ENCODE measurements at regions not wholly inside any gene's neighbourhood (a gene's known extent, or its start where the extent isn't known, plus 50 kb on each side); places are given as distances from the start of the nearest gene placed in this dataset.
A peak's percentile ranks its signal among the peaks of the same experiment; 100 is the strongest.

DNA sequence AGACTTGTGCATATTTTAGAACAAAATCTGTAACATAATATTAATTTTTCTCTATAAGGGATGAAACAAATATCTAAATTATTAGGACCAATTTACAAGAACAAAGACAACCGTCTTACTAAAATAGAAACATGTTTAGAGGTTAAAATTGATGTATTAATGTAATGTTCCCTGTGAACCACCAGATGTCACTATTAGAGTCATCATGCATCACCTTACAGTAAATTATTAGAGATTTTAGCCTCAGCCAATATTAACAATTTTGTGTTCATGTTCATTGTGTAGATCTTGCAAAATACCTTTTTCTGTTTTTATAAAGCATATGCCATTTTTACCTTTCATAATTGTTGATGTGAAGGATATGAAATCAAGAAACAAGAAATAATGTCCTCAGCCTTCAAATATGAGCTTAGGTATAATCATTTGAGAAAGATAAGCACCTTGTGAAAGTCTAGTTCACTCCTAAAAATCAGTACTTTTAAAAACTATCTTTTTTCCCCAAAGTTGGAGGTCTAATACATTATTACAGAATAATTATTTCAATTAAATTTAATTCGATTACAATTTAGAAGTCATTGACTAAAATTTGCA lies 344.3 kb upstream of the KCNH7 start:
- DNase-seq (ENCODE audit: low read depth) = no peak
- Histone ChIP-seq H3K27me3 (ENCODE audit: control insufficient read depth, insufficient read depth, low read length) (no peaks in the 10 kb centered on the region), H3K36me3 (ENCODE audit: control insufficient read depth, insufficient read depth, low read length) (no peaks in the 10 kb centered on the region), H3K4me3 (ENCODE audit: low read depth, low read length) (no peak overlapping the region)
- ChIA-PET POLR2A (no interaction called here), CTCF (interaction anchor here (0.7 to 3.0 kb wide), 16 partner anchors 9 to 1355 kb away, joined by 3 to 21 read pairs (median 4); no protein-coding TSS in a partner anchor)
- TF ChIP-seq, protein P1, sequence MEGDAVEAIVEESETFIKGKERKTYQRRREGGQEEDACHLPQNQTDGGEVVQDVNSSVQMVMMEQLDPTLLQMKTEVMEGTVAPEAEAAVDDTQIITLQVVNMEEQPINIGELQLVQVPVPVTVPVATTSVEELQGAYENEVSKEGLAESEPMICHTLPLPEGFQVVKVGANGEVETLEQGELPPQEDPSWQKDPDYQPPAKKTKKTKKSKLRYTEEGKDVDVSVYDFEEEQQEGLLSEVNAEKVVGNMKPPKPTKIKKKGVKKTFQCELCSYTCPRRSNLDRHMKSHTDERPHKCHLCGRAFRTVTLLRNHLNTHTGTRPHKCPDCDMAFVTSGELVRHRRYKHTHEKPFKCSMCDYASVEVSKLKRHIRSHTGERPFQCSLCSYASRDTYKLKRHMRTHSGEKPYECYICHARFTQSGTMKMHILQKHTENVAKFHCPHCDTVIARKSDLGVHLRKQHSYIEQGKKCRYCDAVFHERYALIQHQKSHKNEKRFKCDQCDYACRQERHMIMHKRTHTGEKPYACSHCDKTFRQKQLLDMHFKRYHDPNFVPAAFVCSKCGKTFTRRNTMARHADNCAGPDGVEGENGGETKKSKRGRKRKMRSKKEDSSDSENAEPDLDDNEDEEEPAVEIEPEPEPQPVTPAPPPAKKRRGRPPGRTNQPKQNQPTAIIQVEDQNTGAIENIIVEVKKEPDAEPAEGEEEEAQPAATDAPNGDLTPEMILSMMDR (IDR thresholded peaks at IDR 0.05; ENCODE audit: insufficient read depth, low read depth, low read length) = peak; percentile 57

DNA sequence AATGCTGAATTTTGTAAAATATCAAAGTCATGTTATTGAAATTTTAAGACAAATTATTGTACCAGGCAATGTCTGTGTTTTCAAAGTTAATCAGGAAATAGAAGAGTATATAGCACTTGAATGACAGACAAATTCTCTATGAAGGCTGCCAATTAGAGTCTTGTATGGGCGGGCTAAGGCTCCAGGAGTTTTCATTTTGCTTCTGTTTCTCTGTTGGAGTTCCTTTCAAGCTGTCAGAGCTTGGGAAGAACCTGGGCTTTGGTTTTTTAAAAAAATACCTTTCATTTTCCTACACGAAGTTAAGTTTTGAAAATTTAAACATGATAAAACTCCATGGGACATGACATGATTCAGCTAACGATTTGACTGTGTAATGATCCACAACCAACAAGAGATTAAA lies 339.0 kb upstream of the KCNH7 start:
- Histone ChIP-seq H3K4me3 (ENCODE audit: low read depth, low read length) (no peak overlapping the region), H3K27me3 (ENCODE audit: control insufficient read depth, insufficient read depth, low read length) (no peaks in the 10 kb centered on the region), H3K36me3 (ENCODE audit: control insufficient read depth, insufficient read depth, low read length) (no peaks in the 10 kb centered on the region)
- TF ChIP-seq, protein P1 (IDR thresholded peaks at IDR 0.05; ENCODE audit: insufficient read depth, low read depth, low read length) = no peak
- no peak for DNase-seq (ENCODE audit: low read depth)
- ChIA-PET POLR2A (no interaction called here), CTCF (interaction anchor here (0.8 to 1.4 kb wide), 2 partner anchors 8 to 1360 kb away, joined by 3 to 4 read pairs; no protein-coding TSS in a partner anchor)

DNA sequence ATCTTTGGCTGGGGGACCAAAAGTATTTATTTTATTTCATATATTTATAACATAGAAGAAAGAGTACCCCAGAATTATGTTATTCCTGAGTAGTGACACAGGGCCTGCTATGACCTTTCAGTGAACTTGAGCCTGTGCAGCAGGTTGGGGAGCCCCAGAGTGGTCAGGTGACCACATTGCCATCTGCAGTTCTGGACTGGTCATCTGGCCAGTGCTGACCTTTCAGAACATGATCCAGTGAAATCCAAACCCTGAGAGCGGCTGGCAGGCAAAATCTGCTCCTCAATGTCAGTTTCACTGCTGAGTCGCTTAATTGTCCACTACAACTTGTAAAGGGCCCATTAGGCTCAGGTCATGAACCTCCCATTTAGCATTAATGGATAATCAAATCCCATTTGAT lies 336.7 kb upstream of the KCNH7 start:
- CTCF ChIA-PET = no interaction called here
- Histone ChIP-seq H3K27me3 (ENCODE audit: control insufficient read depth, insufficient read depth, low read length) (no peaks in the 10 kb centered on the region), H3K36me3 (ENCODE audit: control insufficient read depth, insufficient read depth, low read length) (no peaks in the 10 kb centered on the region), H3K4me3 (ENCODE audit: low read depth, low read length) (no peak overlapping the region)
- TF ChIP-seq, protein P1 (IDR thresholded peaks at IDR 0.05; ENCODE audit: insufficient read depth, low read depth, low read length) = no peak
- POLR2A ChIA-PET = no interaction called here
- DNase-seq (ENCODE audit: low read depth) = no peak

DNA sequence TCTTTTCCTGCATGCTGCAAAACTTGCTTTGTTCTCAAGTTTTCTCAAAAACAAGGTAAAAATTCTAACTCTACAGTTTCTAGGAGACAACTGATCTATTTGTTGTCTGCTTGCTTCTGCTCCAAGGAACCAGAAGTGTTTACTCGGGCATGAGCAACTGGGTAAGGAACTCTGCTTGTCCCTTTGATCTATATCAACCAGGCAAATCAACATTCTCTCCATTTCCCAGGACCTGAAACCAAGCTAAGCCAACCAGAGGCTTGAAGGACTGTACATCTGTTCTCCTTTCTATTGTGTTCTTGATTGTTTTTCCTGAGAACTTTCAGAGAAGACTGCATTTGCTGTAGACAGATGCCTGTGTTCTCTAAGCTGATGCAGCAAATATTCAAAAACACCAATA lies 335.0 kb upstream of the KCNH7 start:
- POLR2A ChIA-PET = no interaction called here
- Histone ChIP-seq H3K27me3 (ENCODE audit: control insufficient read depth, insufficient read depth, low read length) (no peaks in the 10 kb centered on the region), H3K4me3 (ENCODE audit: low read depth, low read length) (no peak overlapping the region), H3K36me3 (ENCODE audit: control insufficient read depth, insufficient read depth, low read length) (no peaks in the 10 kb centered on the region)
- CTCF ChIA-PET = interaction anchor here (2.5 kb wide), 1 partner anchor 9 kb away, joined by 14 read pairs; no protein-coding TSS in a partner anchor
- TF ChIP-seq, protein P1 (IDR thresholded peaks at IDR 0.05; ENCODE audit: insufficient read depth, low read depth, low read length) = no peak
- DNase-seq (ENCODE audit: low read depth) = no peak

DNA sequence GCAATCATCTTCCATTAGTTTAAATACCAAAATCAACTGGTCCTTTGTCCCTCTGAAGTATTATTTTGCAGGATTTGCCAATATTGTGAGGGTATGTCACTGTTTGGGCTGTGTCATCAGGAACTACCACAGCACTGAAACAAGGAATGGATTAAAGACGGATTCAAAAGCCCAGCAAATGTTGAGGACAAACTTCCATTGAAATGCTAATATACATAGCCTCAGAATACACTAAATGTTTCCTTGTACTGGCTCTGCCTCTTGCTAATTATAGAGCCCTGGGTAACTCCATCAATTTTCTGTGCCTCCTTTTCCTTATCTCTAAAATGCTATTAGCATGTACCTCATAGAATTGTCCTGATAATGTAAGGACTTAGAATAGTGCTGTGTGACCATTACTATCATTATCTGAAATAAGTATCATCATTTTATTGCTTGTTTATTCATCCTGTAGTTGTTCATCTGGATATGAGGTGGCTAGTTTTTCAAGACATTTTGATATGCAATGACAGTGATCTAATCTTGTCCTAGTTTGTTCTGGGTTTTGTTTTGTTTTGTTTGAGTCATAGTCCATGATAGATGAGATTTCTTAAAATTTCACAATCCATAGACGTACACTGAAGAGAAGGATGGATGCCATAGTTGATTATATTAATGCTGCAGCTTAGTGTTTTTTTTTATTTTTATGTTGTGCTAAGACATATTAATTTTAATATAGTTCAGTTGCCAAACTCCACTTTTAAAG lies 333.4 kb upstream of the KCNH7 start:
- Histone ChIP-seq H3K4me3 (ENCODE audit: low read depth, low read length) (no peak overlapping the region), H3K36me3 (ENCODE audit: control insufficient read depth, insufficient read depth, low read length) (no peaks in the 10 kb centered on the region), H3K27me3 (ENCODE audit: control insufficient read depth, insufficient read depth, low read length) (no peaks in the 10 kb centered on the region)
- TF ChIP-seq, protein P1 (IDR thresholded peaks at IDR 0.05; ENCODE audit: insufficient read depth, low read depth, low read length) = no peak
- ChIA-PET POLR2A (no interaction called here), CTCF (interaction anchor here (1.6 to 3.3 kb wide), 2 partner anchors 8 to 10 kb away, joined by 3 to 21 read pairs; no protein-coding TSS in a partner anchor)
- no peak for DNase-seq (ENCODE audit: low read depth)
